GM12873 (cell line): ENCODE measurements at regions not wholly inside any gene's neighbourhood (a gene's known extent, or its start where the extent isn't known, plus 50 kb on each side); places are given as distances from the start of the nearest gene placed in this dataset.

ENCODE experiments used
- TF ChIP-seq, protein P1 (sequence below): IDR thresholded peaks from 2 replicates; pipeline ENCODE4 v1.5.1; 2012; ENCODE audit warnings: low read depth, mild to moderate bottlenecking, moderate library complexity, low read length, control low read depth; ENCODE audit not compliant: insufficient read depth; ENCODE audit errors: missing control alignments

DNA sequence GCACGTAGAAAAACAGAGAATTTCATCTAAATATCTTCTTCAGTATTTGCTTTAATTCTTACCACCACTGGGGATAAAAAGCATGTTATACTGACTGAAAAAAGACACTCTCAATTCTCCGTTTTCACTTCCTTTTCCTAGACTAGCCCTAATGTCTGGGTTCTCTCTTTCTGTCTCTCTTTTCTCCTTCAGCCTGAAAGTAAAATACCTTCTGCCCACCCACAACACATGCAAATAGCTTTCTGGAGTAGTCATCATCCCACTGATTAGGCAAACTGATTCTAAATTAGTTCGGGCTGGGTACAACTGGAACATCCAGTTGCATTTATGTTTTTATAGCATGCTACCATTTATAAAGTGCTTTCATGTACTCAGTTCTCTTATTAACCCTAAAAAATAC lies 142.4 kb upstream of the ANKRD50 start:
- TF ChIP-seq, protein P1, sequence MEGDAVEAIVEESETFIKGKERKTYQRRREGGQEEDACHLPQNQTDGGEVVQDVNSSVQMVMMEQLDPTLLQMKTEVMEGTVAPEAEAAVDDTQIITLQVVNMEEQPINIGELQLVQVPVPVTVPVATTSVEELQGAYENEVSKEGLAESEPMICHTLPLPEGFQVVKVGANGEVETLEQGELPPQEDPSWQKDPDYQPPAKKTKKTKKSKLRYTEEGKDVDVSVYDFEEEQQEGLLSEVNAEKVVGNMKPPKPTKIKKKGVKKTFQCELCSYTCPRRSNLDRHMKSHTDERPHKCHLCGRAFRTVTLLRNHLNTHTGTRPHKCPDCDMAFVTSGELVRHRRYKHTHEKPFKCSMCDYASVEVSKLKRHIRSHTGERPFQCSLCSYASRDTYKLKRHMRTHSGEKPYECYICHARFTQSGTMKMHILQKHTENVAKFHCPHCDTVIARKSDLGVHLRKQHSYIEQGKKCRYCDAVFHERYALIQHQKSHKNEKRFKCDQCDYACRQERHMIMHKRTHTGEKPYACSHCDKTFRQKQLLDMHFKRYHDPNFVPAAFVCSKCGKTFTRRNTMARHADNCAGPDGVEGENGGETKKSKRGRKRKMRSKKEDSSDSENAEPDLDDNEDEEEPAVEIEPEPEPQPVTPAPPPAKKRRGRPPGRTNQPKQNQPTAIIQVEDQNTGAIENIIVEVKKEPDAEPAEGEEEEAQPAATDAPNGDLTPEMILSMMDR: no peak

DNA sequence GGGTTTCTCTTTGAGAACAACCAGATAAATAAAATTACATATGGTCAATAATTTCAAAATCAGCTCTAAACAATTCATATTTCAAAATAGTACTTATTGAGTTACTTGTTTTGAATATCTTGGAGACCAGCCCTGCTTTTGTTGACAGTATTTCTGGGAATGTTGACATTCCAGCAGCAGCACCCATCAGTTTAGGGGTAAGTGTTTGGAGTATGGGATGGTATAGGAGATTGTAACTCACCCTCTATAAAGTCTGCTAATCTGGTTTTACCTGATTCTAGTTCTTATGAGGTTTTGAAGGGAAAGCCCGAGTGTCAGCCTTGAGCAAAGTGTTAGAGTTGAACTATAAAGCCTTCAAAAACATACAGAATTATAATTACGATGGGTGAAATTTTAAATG lies 139.2 kb upstream of the ANKRD50 start:
- TF ChIP-seq, protein P1: no peak

DNA sequence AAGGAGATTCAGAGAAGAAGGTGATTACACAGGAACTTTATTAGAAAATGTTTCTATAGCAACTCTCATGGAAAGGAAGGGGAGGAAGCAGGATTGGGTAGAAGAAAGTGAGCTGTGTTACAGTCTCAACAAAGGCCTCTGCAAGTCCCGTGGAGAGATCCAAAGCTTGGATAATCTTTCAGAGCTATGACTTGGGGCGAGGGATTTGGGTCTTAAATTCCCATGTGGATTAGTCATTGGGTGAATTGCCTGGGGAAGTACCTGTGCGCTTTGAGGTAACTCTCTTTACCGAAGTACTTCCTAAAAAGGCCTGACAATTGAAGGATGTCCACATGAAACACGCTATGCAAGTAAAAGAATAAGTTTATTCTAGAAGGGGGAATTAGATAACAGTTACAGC lies 133.8 kb upstream of the ANKRD50 start:
- TF ChIP-seq, protein P1: no peak

DNA sequence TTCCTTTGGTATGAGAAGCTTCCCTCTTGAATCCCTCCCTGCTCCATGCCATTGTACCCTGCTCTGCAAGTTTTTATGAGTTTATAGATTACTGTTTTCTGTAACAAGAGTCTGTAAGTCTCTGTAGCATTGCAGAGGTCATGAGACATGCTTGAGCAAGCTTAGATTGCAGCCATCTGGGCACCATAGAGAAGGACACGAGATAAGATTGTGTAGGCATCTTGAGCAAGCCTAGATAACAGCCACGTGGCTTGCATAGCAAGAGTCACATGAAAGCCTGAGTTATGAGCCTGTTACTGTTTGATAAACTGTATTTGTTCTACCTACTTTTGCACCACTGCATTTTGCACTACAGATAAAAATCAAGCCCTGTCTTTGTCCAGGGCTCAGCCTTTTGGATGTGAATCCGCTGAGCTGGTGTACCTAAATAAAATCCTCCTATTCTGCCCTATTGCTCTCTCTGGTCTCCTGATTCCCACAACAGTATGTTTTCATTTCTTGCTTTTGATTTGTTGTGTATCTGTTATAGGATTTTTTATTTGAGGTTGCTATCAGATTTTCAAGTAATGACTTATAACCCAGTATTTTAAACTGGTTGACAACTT lies 127.4 kb upstream of the ANKRD50 start:
- TF ChIP-seq, protein P1: no peak

DNA sequence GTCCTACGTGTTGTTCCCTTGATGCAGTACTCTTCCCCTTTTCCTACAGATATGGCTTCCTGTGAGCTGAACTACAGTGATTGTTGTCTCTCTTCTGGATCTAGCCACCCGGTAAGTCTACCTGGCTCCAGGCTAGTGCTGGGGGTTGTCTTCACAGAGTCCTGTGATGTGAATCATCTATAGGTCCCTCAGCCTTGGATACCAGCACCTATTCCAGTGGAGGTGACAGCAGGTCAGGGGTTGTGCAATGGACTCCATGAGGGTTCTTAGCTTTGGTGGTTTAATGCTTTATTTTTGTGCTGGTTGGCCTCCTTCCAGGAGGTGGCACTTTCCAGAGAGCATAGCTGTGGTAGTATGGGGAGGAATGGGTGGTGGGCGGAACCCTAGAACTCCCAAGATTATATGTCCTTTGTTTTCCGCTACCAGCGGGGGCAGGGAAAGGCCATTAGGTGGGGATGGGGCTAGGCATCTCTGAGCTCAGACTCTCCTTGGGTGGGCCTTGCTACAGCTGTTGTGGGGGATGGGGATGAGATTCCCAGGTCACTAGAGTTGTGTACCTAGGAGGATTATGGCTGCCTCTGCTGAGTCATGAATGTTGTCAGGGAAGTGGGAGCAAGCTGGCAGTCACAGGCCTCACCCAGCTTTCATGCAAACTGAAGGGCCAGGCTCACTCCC lies 121.4 kb upstream of the ANKRD50 start:
- TF ChIP-seq, protein P1: no peak

DNA sequence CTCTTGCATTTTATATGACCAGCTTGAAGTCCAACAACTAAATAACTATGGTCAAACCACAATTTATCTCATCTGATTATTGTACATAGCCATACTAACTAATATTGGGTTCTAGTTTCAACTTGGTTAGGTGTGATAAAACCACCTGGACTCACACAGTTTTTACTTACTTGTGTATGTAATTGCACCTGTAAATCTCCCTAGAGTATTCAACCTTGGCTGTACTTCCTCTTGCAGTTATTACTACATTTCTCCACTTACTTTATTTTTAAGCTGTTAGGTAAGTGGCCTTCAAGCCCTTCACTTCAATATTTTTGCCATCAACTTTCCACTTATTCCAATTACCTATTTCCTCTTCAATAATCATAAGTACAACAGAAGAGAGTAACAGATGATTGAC lies 115.8 kb upstream of the ANKRD50 start:
- TF ChIP-seq, protein P1: no peak

DNA sequence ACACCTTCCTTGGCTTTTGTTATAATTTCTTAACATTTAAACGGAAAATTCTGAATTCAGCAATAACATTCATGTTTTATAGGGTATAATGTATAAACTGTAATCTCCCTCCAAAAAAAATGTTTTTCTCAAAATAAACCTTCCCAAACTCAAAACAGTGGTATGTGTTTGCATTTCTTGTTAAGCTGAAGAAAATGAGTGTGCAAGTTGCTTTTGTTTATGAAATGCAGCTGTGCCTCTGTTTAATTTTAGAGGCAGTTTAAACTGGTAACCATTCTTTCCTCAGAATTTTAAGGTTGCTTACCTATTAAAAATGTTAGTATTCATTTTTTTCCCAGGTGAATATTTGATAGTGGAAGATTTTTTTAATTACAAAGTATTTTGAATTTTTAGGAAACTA lies 105.0 kb upstream of the ANKRD50 start:
- TF ChIP-seq, protein P1: no peak
